A673 (cell line): ENCODE measurements at regions not wholly inside any gene's neighbourhood (a gene's known extent, or its start where the extent isn't known, plus 50 kb on each side); places are given as distances from the start of the nearest gene placed in this dataset.

ENCODE experiments used
- EZH2 ChIP-seq: fragments of 200-600 bp; sonication (generic); IDR thresholded peaks from 2 replicates; pipeline ENCODE4 v1.6.1; 2017; ENCODE audit warnings: borderline replicate concordance, low read depth, mild to moderate bottlenecking, mixed read lengths, antibody characterized with exemption, low read length; ENCODE audit not compliant: poor library complexity, severe bottlenecking
- TF ChIP-seq, protein P1 (sequence below): fragments of 300-800, 200-600 bp; sonication (generic); conservative IDR thresholded peaks from 2 replicates; pipeline ENCODE4 v1.5.1; 2017; ENCODE audit warnings: low read depth, mild to moderate bottlenecking, antibody characterized with exemption, low read length, moderate library complexity, mixed read lengths

- TF ChIP-seq, protein P1, sequence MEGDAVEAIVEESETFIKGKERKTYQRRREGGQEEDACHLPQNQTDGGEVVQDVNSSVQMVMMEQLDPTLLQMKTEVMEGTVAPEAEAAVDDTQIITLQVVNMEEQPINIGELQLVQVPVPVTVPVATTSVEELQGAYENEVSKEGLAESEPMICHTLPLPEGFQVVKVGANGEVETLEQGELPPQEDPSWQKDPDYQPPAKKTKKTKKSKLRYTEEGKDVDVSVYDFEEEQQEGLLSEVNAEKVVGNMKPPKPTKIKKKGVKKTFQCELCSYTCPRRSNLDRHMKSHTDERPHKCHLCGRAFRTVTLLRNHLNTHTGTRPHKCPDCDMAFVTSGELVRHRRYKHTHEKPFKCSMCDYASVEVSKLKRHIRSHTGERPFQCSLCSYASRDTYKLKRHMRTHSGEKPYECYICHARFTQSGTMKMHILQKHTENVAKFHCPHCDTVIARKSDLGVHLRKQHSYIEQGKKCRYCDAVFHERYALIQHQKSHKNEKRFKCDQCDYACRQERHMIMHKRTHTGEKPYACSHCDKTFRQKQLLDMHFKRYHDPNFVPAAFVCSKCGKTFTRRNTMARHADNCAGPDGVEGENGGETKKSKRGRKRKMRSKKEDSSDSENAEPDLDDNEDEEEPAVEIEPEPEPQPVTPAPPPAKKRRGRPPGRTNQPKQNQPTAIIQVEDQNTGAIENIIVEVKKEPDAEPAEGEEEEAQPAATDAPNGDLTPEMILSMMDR = no peak
- TF ChIP-seq EZH2 = no peak
Measured at GRCh38 chr5:3217771-3218495, 377.7 kb upstream of the IRX1 start.
